GM12878 (cell line): ENCODE measurements at regions not wholly inside any gene's neighbourhood (a gene's known extent, or its start where the extent isn't known, plus 50 kb on each side); places are given as distances from the start of the nearest gene placed in this dataset.

Source experiments
- ATAC-seq: fragments of 200-7000 bp; cut with Tn5 transposase; 3 replicates; pipeline ENCODE4 v1.9.1; 2020; ENCODE audit warnings: mild to moderate bottlenecking, moderate library complexity
- BruUV-seq: library from RNA; stranded (reverse); fragments of 400-500 nt; replicated peaks from 2 replicates; lab custom pipeline; 2021; lab: Mats Ljungman, UMichigan
- CTCF ChIA-PET: fragments of 300-600 bp; sonication (Branson Sonifier 250); formaldehyde crosslinking; extraction: SDS; loops from one replicate; lab custom pipeline; 2021; ENCODE audit warnings: inconsistent platforms; lab: Yijun Ruan, JAX
- POLR2A ChIA-PET: fragments of 350-600 bp; formaldehyde crosslinking; extraction: SDS; loops from one replicate; lab custom pipeline; 2021; ENCODE audit warnings: inconsistent platforms; lab: Charles Lee
- RAD21 ChIA-PET: fragments of 300-600 bp; sonication (Branson Sonifier 250); formaldehyde crosslinking; loops from one replicate; lab custom pipeline; 2023; ENCODE audit warnings: antibody characterized with exemption; ENCODE audit not compliant: unreplicated experiment; lab: Charles Lee
- SMC1A ChIA-PET: fragments of 300-600 bp; sonication (Branson Sonifier 250); formaldehyde crosslinking; loops from one replicate; lab custom pipeline; 2023; ENCODE audit not compliant: unreplicated experiment, uncharacterized antibody; lab: Charles Lee
- DNase-seq: peaks from one replicate; pipeline ENCODE4 v3.0.0-alpha.2; 2011; ENCODE audit warnings: low read depth, low spot score
- FAIRE-seq: peaks from 3 replicates; lab custom pipeline; 2011; peaks lifted over from hg19 to GRCh38; lab: Jason Lieb, UNC
- H2AFZ ChIP-seq: 2 replicates; pipeline ENCODE4 v1.6.0; 2011; ENCODE audit warnings: low read depth, low read length, control low read depth; ENCODE audit not compliant: control insufficient read depth
- H3K27ac ChIP-seq: 2 replicates; pipeline ENCODE4 v1.5.1; 2011; ENCODE audit warnings: control low read depth; ENCODE audit not compliant: control insufficient read depth, insufficient read depth
- H3K27me3 ChIP-seq, 2 experiments: replicated peaks in 1 of 2; 2 replicates each; pipeline versions ENCODE4 v1.6.0 to v1.6.1; 2011; ENCODE audit warnings: low read length in 1 of 2; ENCODE audit not compliant: control insufficient read depth in 2 of 2, insufficient read depth in 2 of 2
- H3K36me3 ChIP-seq, 2 experiments: 2 replicates each; pipeline ENCODE4 v1.5.1; 2011; ENCODE audit warnings: low read length in 1 of 2; ENCODE audit not compliant: control insufficient read depth in 2 of 2, insufficient read depth in 2 of 2
- H3K4me1 ChIP-seq: 2 replicates; pipeline ENCODE4 v1.6.1; 2011; ENCODE audit warnings: mild to moderate bottlenecking, low read length, moderate library complexity, mixed read lengths; ENCODE audit not compliant: control insufficient read depth, insufficient read depth
- H3K4me2 ChIP-seq: 2 replicates; pipeline ENCODE4 v1.6.0; 2011; ENCODE audit warnings: control low read depth; ENCODE audit not compliant: control insufficient read depth, insufficient read depth
- H3K4me3 ChIP-seq: fragments of 200-600 bp; sonication (generic); 2 replicates; pipeline ENCODE4 v1.5.1; 2016
- H3K79me2 ChIP-seq: 2 replicates; pipeline ENCODE4 v1.6.0; 2011; ENCODE audit warnings: low read length; ENCODE audit not compliant: control insufficient read depth, insufficient read depth
- H3K9ac ChIP-seq: 2 replicates; pipeline ENCODE4 v1.8.0; 2011; ENCODE audit warnings: low read length, control low read depth, mixed read lengths; ENCODE audit not compliant: control insufficient read depth, insufficient read depth
- H3K9me3 ChIP-seq: replicated peaks from 3 replicates; pipeline ENCODE4 v1.5.1; 2011; ENCODE audit warnings: mild to moderate bottlenecking, low read length; ENCODE audit not compliant: control insufficient read depth, insufficient read depth
- H4K20me1 ChIP-seq: 2 replicates; pipeline ENCODE4 v1.6.0; 2011; ENCODE audit not compliant: control insufficient read depth, insufficient read depth
- CEBPB ChIP-seq, 2 experiments: fragments of 150-350 bp in 1 of 2; IDR thresholded peaks; 2 replicates each; pipeline ENCODE4 v1.6.1; 2012 to 2014; ENCODE audit warnings: low read depth in 2 of 2, low read length in 2 of 2, borderline replicate concordance in 1 of 2, inconsistent platforms in 1 of 2
- CHD2 ChIP-seq: IDR thresholded peaks from 2 replicates; pipeline ENCODE4 v1.6.1; 2011; ENCODE audit warnings: low read depth, low read length, improper control_type of control experiment, borderline replicate concordance
- DPF2 ChIP-seq: fragments of 450-650 bp; IDR thresholded peaks from 2 replicates; pipeline ENCODE4 v1.6.1; 2017; ENCODE audit warnings: mild to moderate bottlenecking
- E2F4 ChIP-seq: IDR thresholded peaks from 2 replicates; pipeline ENCODE4 v1.6.1; 2012; ENCODE audit warnings: low read depth, low read length, improper control_type of control experiment
- E2F8 ChIP-seq: fragments of 450-650 bp; IDR thresholded peaks from 2 replicates; pipeline ENCODE4 v1.6.1; 2018; ENCODE audit warnings: mild to moderate bottlenecking, low read depth, moderate library complexity; ENCODE audit not compliant: partially characterized antibody
- ETV6 ChIP-seq, 2 experiments: fragments of 450-650 bp in 1 of 2; IDR thresholded peaks in 1 of 2; conservative IDR thresholded peaks in 1 of 2; 2 replicates each; pipeline ENCODE4 v1.6.1; 2014; ENCODE audit warnings: antibody characterized with exemption in 1 of 2, borderline replicate concordance in 1 of 2, low read depth in 1 of 2, mild to moderate bottlenecking in 1 of 2, moderate library complexity in 1 of 2
- IRF4 ChIP-seq: IDR thresholded peaks from 2 replicates; pipeline ENCODE4 v1.6.1; 2011; ENCODE audit warnings: low read depth, low read length
- NBN ChIP-seq: fragments of 450-650 bp; IDR thresholded peaks from 2 replicates; pipeline ENCODE4 v1.6.1; 2016
- POLR2AphosphoS5 ChIP-seq: IDR thresholded peaks from 2 replicates; pipeline ENCODE4 v1.6.1; 2011; ENCODE audit warnings: mild to moderate bottlenecking, low read length, inconsistent platforms
- SRF ChIP-seq, 2 experiments: IDR thresholded peaks; 2 replicates each; pipeline ENCODE4 v1.6.1; 2011; ENCODE audit warnings: low read depth in 2 of 2, low read length in 2 of 2, mild to moderate bottlenecking in 1 of 2, moderate library complexity in 1 of 2
- TBL1XR1 ChIP-seq: IDR thresholded peaks from 2 replicates; pipeline ENCODE4 v1.6.1; 2012; ENCODE audit warnings: low read depth, low read length, improper control_type of control experiment
- WGBS: methylation state at CpG from one replicate; pipeline ENCODE4 v1.1.6; 2016; ENCODE audit warnings: low lambda C conversion rate; ENCODE audit not compliant: insufficient replicate concordance, insufficient coverage; ENCODE audit errors: missing lambda C conversion rate; 5-methylcytosine and 5-hydroxymethylcytosine counted together
- in situ Hi-C: fragments of 300-500 bp; cut with MboI; formaldehyde crosslinking; loops from 9 replicates; pipeline ENCODE4 v1.14.3; 2018; ENCODE audit warnings: mixed read lengths
- intact Hi-C: fragments of 100-400 bp; cut with micrococcal nuclease; formaldehyde crosslinking; loops from one replicate; pipeline ENCODE4 v1.14.2; 2022; ENCODE audit not compliant: unreplicated experiment

- ChIA-PET SMC1A (no interaction called here), RAD21 (no interaction called here), POLR2A (no interaction called here), CTCF (no interaction called here)
- Histone ChIP-seq H3K9ac (no peak overlapping the region), H4K20me1 (no peaks in the 10 kb centered on the region), H3K4me2 (no peak overlapping the region), H2AFZ (no peak overlapping the region), H3K4me1 (no peaks in the 10 kb centered on the region), H3K36me3 (no peaks in the 10 kb centered on the region), H3K79me2 (no peaks in the 10 kb centered on the region), H3K27me3 (no peaks in the 10 kb centered on the region), H3K9me3 (no peaks in the 10 kb centered on the region), H3K27ac (no peak overlapping the region), H3K4me3 (no peak overlapping the region)
- ATAC-seq (no peak), DNase-seq (no peak), FAIRE-seq (no peak)
- 44% methylated on average over 4 of the region's 4 CpGs for WGBS
- intact Hi-C loops: no loop called here
- no peak for TF ChIP-seq POLR2AphosphoS5
- no peak for TF ChIP-seq E2F4
- TF ChIP-seq E2F8: no peak
- no peak for TF ChIP-seq DPF2
- TF ChIP-seq CHD2: no peak
- TF ChIP-seq IRF4: no peak
- TF ChIP-seq NBN: no peak
- no peak for TF ChIP-seq ETV6 (conservative IDR thresholded peaks at IDR 0.05 in 1 of 2, IDR thresholded peaks at IDR 0.05 in 1 of 2; ENCODE audit: borderline replicate concordance in 1 of 2, low read depth in 1 of 2)
- no peak for TF ChIP-seq CEBPB (IDR thresholded peaks at IDR 0.05; ENCODE audit: borderline replicate concordance in 1 of 2, low read depth in 2 of 2, low read length in 2 of 2)
- no peak for TF ChIP-seq TBL1XR1
- no peak for TF ChIP-seq SRF (IDR thresholded peaks at IDR 0.05; ENCODE audit: low read depth in 2 of 2, low read length in 2 of 2)
- no TSS peak for BruUV-seq
- in situ Hi-C loops: no loop called here
These were observed 126.8 kb upstream of the MRPS30 start for GRCh38 chr5:44681906-44682305.
